Lung (tissue), 11 donors: ENCODE measurements at regions not wholly inside any gene's neighbourhood (a gene's known extent, or its start where the extent isn't known, plus 50 kb on each side); places are given as distances from the start of the nearest gene placed in this dataset.
A peak's percentile ranks its signal among the peaks of the same experiment; 100 is the strongest.

ENCODE experiments used
- ATAC-seq: fragments of 200-7000 bp; cut with Tn5 transposase; one replicate; pipeline ENCODE4 v1.9.1; 2020; ENCODE audit warnings: moderate number of reproducible peaks; ENCODE audit not compliant: insufficient read depth, low FRiP score
- DNase-seq, 3 donors: peaks; one replicate each; pipeline ENCODE4 v3.0.0-alpha.2; 2013 to 2017
- H3K27ac ChIP-seq, 2 donors: one replicate each; pipeline ENCODE4 v1.5.1; 2013; ENCODE audit warnings: mild to moderate bottlenecking in 2 of 2, moderate library complexity in 2 of 2, control low read depth in 1 of 2, inconsistent platforms in 1 of 2, low read depth in 1 of 2, low read length in 1 of 2
- H3K27me3 ChIP-seq, 3 donors: one replicate each; pipeline ENCODE4 v1.5.1; 2013; ENCODE audit warnings: low read length in 2 of 3; ENCODE audit not compliant: control insufficient read depth in 3 of 3, insufficient read depth in 3 of 3
- H3K36me3 ChIP-seq, 4 donors: one replicate each; pipeline ENCODE4 v1.5.1; 2013; ENCODE audit warnings: low read length in 4 of 4, mild to moderate bottlenecking in 1 of 4, moderate library complexity in 1 of 4; ENCODE audit not compliant: control insufficient read depth in 4 of 4, insufficient read depth in 4 of 4
- H3K4me1 ChIP-seq, 5 donors: one replicate each; pipeline ENCODE4 v1.5.1; 2013; ENCODE audit warnings: low read length in 5 of 5, mild to moderate bottlenecking in 2 of 5, moderate library complexity in 1 of 5; ENCODE audit not compliant: control insufficient read depth in 5 of 5, insufficient read depth in 5 of 5
- H3K4me3 ChIP-seq: one replicate; pipeline ENCODE4 v1.5.1; 2013; ENCODE audit warnings: mild to moderate bottlenecking, control low read depth, moderate library complexity
- H3K9ac ChIP-seq, 2 donors: one replicate each; pipeline ENCODE4 v1.5.1; 2013; ENCODE audit warnings: low read length in 2 of 2, control low read depth in 1 of 2; ENCODE audit not compliant: insufficient read depth in 1 of 2
- H3K9me3 ChIP-seq, 4 donors: one replicate each; pipeline ENCODE4 v1.5.1; 2013; ENCODE audit warnings: low read length in 3 of 4, mild to moderate bottlenecking in 1 of 4, moderate library complexity in 1 of 4; ENCODE audit not compliant: control insufficient read depth in 4 of 4, insufficient read depth in 3 of 4
- WGBS, 2 donors: extraction: QIAGEN DNeasy Blood & Tissue Kit; methylation state at CpG; one replicate each; pipeline ENCODE4 v1.1.7; 2013; 5-methylcytosine and 5-hydroxymethylcytosine counted together
- TF ChIP-seq, protein P1 (sequence below): IDR thresholded peaks from 2 replicates; pipeline ENCODE4 v1.5.1; 2012; ENCODE audit warnings: mild to moderate bottlenecking; ENCODE audit errors: control extremely low read depth, extremely low read depth
- donor health status: control.
- donor health status: control.
- donor health status: Bipolar disorder and iron deficiency.
- donor health status: healthy.
- donor health status: DM: yes; HTN: yes; CAD: no.

GRCh38 chr4:38223306-38223705 is 263.1 kb downstream of the PTTG2 start:
- TF ChIP-seq, protein P1, sequence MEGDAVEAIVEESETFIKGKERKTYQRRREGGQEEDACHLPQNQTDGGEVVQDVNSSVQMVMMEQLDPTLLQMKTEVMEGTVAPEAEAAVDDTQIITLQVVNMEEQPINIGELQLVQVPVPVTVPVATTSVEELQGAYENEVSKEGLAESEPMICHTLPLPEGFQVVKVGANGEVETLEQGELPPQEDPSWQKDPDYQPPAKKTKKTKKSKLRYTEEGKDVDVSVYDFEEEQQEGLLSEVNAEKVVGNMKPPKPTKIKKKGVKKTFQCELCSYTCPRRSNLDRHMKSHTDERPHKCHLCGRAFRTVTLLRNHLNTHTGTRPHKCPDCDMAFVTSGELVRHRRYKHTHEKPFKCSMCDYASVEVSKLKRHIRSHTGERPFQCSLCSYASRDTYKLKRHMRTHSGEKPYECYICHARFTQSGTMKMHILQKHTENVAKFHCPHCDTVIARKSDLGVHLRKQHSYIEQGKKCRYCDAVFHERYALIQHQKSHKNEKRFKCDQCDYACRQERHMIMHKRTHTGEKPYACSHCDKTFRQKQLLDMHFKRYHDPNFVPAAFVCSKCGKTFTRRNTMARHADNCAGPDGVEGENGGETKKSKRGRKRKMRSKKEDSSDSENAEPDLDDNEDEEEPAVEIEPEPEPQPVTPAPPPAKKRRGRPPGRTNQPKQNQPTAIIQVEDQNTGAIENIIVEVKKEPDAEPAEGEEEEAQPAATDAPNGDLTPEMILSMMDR, result no peak
- Histone ChIP-seq H3K27me3 (no peaks in the 10 kb centered on the region), H3K9ac (no peak overlapping the region), H3K36me3 (no peaks in the 10 kb centered on the region), H3K4me1 (peaks cover 0 to 17% (median 3%) of the 10 kb centered on the region in 5 donors), H3K4me3 (no peak overlapping the region), H3K27ac (no peak overlapping the region), H3K9me3 (no peaks in the 10 kb centered on the region)
- DNase-seq, result peak in 2 of 3 donors; percentile 18 to 41
- WGBS, 2 donors, result 0 to 36% methylated on average over 1 of the region's 1 CpG
- no peak for ATAC-seq

DNA sequence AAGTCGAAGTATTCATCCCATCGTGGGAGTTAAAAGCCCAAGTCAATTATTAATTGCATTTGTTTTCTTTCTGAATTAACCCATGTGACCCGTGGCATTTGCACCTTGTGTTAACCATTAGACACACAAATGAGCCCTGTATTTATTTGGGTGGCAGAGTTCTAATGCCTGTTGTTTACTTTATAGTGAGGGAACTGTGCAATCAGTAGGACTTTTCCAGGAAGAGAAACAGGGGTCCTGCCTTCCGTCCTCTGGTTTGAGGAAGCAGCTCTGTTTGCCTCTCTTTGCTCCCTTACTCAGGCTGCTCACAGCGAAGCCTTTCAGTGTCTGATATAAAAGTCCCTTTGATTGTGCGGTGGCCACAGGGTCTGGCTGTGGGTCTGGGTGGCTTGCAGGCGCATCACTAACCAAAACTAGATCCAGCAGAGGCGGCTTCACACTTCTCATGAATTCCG is 263.6 kb downstream of the PTTG2 start:
- Histone ChIP-seq H3K9ac (no peak overlapping the region), H3K27ac (no peak overlapping the region), H3K4me1 (peaks cover 0 to 17% (median 3%) of the 10 kb centered on the region in 5 donors), H3K36me3 (no peaks in the 10 kb centered on the region), H3K27me3 (no peaks in the 10 kb centered on the region), H3K4me3 (no peak overlapping the region), H3K9me3 (no peaks in the 10 kb centered on the region)
- TF ChIP-seq, protein P1, result no peak
- 61 to 75% methylated on average over 9 of the region's 9 CpGs for WGBS, 2 donors
- ATAC-seq (no peak), DNase-seq (peak in 2 of 3 donors; percentile 24 to 30)

GRCh38 chr4:38224850-38225249 is 264.7 kb downstream of the PTTG2 start:
- ATAC-seq (no peak), DNase-seq (no peak)
- Histone ChIP-seq H3K9me3 (no peaks in the 10 kb centered on the region), H3K9ac (no peak overlapping the region), H3K27me3 (no peaks in the 10 kb centered on the region), H3K4me3 (no peak overlapping the region), H3K36me3 (no peaks in the 10 kb centered on the region), H3K27ac (no peak overlapping the region), H3K4me1 (peaks cover 0 to 17% (median 3%) of the 10 kb centered on the region in 5 donors)
- TF ChIP-seq, protein P1, result no peak
- 92 to 98% methylated on average over 3 of the region's 3 CpGs for WGBS, 2 donors

DNA sequence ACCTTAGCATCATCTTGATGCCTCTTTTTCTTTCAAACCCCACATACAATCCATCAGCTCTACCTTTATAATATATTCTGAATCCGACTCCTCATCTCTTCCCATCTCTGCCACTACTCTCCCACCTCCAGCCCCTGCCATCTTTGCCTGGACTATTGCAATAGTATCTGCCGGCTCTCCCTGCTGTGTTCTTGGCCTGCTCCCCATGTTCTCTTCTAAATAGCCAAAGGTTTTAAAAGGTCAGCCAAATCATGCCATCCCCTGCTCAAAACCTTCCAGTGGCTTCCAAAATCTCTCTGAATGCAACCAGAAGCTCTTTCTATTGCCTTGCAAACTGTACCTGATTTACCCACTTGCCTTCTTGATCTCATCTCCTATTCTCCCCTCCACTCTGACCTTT is 266.0 kb downstream of the PTTG2 start:
- Histone ChIP-seq H3K9ac (no peak overlapping the region), H3K9me3 (no peaks in the 10 kb centered on the region), H3K36me3 (no peaks in the 10 kb centered on the region), H3K4me3 (no peak overlapping the region), H3K27ac (no peak overlapping the region), H3K4me1 (peaks cover 0 to 17% (median 3%) of the 10 kb centered on the region in 5 donors), H3K27me3 (no peaks in the 10 kb centered on the region)
- no peak for ATAC-seq
- TF ChIP-seq, protein P1, result no peak
- no peak for DNase-seq
- WGBS, 2 donors, result 88 to 89% methylated on average over 2 of the region's 2 CpGs
